NCI-H1105 (cell line): ENCODE measurements at regions not wholly inside any gene's neighbourhood (a gene's known extent, or its start where the extent isn't known, plus 50 kb on each side); places are given as distances from the start of the nearest gene placed in this dataset.
"Not testable (repeated sequence)": the region's sequence is repeated elsewhere in the genome, so short reads cannot be mapped to it uniquely, and the experiment has no call there.

Source experiments
- DNase-seq: peaks from one replicate; lab custom pipeline; 2025; lab: John Stamatoyannopoulos, UW

DNA sequence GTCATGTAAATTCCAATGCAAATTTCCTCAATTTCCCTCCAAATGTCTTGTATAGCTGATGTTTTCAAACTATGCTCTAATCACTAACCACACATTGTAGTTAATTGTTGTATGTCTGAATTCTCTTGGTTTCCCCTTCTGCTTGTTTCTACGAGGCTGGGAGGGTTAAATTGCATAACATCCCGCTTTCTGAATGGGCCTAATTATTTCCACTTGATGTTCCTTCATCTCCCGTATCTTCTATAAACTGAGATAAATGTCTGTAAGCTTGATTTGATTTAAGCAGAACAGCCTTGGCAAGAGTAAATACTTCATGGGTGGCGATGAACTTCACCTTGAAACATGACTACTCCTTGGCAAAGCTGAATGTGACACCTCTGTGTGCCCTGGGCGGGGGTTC, 72.2 kb downstream of the SERINC2 start:
- no peak for DNase-seq

DNA sequence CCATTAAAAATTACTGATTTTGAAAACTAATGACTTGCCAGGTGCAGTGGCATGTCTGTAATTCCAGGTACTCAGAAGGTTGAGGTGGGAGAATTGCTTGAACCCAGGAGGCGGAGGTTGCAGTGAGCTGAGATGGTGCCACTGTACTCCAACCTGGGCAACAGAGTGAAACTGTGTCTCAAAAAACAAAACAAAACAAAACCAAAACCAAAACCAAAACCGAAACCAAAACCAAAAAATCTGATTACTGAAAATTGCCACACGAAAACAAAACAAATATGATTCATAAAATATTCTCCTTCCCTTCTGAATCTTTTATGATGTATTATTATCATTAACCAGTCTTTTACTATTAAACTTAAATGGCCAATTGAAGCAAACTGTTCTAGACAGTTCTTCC, 74.1 kb downstream of the SERINC2 start:
- no peak for DNase-seq

DNA sequence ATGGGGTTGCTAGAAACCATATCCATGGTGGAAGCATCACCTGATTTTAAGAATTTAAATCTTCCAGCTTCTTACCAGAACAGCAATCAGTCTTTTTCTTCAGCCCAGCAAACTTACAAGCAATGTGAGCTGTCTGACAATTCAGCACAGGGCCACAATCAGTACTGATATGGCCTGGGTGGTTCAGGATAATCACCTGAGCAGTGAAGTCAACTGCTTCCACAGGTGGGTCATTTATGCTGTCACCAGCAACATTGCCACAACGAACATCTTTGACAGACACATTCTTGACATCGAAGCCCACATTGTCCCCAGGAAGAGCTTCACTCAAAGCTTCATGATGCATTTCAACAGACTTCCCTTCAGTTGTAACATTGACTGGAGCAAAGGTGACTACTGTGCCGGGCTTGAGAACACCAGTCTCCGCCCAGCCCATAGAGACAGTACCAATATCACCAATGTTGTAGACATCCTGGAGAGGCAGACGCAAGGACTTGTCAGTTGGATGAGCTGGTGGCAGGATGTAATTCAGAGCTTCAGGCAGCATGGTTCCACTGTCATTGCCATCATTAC, 74.8 kb downstream of the SERINC2 start:
- no peak for DNase-seq

DNA sequence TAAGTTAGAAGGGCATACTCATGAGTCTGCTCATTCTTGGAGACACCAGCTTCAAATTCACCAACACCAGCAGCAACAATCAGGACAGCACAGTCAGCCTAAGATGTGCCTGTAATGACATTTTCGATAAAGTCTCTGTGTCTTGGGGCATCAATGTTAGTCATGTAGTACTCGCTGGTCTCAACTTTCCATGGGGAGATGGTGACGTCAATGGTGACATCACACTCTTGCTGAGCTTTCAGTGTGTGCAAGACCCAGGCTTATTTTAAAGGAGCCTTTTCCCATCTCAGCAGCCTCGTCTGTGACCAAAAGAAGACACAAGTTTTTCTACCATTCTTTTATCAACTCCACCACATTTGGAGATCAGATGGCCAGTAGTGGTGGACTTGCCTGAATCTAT, 75.5 kb downstream of the SERINC2 start:
- no peak for DNase-seq

DNA sequence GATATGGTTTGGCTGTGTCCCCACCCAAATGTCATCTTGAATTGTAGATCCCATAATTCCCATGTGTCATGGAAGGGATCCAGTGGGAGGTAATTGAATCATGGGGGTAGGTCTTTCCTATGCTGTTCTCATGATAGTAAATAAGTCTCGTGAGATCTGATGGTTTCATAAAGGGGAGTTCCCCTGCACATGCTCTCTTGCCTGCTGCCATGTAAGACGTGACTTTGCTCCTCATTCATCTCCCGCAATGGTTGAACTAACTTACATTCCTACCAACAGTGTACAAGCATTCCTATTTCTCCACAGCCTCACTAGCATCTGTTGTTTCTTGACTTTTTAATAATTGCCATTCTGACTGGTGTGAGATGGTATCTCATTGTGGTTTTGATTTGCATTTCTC, 76.6 kb downstream of the SERINC2 start:
- not testable (repeated sequence) for DNase-seq

DNA sequence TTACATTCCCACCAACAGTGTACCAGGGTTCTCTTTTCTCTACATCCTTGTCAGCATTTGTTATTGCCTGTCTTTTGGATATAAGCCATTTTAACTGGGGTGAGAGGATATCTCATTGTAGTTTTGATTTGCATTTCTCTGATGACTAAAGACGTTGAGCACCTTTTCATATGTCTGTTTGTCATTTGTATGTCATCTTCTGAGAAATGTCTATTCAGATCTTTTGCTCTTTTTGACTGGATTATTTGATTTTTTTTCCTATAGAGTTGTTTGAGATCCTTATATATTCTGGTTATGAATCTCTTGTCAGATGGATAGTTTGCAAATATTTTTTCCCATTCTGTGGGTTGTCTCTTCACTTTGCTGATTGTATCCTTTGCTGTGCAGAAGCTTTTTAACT, 77.6 kb downstream of the SERINC2 start:
- DNase-seq = not testable (repeated sequence)

DNA sequence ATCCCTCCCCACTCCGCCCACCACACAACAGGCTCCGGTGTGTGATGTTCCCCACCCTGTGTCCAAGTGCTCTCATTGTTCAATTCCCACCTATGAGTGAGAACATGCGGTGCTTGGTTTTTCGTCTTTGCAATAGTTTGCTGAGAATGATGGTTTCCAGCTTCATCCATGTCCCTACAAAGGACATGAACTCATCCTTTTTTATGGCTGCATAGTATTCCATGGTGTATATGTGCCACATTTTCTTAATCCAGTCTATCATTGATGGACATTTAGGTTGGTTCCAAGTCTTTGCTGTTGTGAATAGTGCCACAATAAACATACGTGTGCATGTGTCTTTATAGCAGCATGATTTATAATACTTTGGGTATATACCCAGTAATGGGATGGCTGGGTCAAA, 81.0 kb upstream of the TINAGL1 start:
- DNase-seq = not testable (repeated sequence)

DNA sequence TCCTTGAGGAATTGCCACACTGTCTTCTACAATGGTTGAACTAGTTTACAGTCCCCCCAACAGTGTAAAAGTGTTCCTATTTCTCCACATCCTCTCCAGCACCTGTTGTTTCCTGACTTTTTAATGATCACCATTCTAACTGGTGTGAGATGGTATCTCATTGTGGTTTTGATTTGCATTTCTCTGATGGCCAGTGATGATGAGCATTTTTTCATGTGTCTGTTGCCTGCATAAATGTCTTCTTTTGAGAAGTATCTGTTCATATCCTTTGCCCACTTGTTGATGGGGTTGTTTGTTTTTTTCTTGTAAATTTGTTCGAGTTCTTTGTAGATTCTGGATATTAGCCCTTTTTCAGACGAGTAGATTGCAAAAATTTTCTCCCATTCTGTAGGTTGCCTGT, 80.5 kb upstream of the TINAGL1 start:
- not testable (repeated sequence) for DNase-seq

DNA sequence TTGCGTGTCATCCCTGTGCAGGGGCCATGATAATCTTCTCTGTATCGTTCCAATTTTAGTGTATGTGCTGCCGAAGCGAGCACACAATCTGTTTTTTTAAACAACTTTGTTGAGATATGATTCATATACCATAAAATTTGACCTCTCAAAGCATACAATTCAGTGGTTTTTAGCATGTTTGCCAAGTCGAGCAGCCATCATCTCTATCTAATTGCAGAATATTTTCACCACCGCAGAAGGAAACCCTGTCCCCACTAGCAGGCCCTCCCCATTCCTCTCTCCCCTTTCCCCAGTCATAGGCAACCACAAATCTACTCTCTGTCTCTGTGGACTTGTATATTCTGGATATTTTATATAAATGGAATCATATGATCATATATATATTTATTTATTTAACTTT, 78.7 kb upstream of the TINAGL1 start:
- no peak for DNase-seq

DNA sequence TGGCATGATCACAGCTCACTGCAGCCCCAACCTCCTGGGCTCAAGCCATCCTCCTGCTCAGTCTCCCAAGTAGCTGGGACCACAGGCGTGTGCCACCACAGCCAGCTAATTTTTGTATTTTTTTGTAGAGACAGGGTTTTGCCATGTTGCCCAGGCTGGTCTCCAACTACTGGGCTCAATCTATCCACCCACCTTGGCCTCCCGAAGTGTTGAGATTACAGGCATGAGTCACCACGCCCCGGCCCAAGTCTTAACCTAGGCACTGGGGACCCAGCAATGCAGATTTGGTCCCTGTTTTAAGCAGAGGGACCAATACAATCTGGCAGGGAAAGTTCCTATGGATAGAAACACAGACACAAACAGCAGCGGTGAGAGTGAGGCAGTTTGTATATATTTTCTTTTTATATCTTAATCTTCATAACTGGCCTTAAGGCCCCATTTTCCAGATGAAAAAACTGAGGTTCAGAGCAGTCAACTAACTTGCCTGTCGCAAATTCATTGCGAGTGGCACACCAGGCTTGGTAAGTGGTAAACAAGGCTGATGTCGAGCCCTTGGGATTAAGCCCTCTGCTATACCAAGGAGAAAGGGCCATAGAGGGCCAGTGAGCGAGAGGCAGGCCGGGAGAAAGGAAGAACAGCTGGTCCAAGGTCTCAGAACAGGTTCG, 77.8 kb upstream of the TINAGL1 start:
- DNase-seq = no peak

DNA sequence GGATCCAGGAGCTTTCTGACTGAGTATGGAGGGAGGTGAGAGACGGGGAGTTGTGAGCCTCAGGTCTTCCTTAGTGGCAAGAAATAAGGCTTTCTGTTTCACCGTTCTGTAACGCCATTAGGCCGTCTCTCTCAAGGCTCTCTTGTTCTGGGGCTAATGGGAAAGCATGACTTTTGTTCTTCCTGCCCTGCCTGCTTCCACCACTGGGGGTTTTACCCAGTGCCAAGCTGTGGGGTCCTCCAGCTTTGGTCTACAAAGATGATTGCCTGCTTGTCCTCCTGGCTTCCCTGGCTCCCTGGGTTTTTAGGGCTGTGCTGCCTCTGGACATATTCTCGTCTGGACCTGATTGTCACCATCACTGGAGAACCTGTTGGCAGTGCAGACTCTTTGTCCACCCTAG, 74.8 kb upstream of the TINAGL1 start:
- no peak for DNase-seq

DNA sequence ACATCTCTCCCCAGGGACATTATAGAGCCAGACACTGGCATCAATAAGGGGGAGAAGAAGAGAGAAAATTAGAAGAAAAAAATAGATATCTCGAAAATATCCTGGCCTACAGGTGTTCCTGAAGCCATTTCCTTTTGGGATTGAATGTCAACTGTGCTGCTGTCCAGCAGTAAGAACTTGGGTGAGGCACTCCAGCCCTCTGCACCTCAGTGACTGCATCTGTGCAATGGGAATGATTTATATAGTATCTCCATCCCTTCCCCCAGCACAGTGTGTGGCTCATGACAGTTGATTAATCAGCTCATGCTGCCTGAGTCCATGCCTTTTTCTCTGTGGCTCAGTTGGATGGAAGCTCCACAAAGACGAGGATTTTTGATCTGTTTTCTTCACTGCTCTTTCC, 74.1 kb upstream of the TINAGL1 start:
- DNase-seq = no peak

DNA sequence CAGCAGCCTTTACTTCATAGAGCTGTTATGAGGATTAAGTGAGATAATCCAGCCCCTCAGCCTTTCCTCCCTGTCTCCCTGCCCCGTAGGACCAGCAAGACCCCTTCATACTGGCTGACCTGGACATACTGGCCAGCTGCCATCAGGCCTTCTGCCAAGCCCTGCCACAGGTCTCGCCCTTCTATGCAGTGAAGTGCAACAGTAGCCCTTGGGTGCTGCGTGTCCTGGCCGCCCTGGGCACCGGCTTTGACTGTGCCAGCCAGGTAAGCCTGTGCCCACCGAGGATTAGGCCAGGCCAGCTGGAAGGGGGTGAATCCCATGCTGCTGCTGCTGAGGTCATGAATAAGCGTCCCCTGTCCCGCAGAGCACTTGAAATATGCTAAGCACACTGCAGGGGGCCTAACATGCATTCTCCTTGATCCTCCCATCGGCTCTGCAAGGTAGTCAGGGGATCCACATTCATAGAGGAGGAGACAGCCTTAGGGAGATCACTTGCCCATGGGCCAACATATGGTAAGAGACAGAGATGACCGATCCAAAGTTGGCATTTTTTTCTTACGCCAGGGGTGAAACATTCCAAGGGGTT, 73.3 kb upstream of the TINAGL1 start:
- no peak for DNase-seq

DNA sequence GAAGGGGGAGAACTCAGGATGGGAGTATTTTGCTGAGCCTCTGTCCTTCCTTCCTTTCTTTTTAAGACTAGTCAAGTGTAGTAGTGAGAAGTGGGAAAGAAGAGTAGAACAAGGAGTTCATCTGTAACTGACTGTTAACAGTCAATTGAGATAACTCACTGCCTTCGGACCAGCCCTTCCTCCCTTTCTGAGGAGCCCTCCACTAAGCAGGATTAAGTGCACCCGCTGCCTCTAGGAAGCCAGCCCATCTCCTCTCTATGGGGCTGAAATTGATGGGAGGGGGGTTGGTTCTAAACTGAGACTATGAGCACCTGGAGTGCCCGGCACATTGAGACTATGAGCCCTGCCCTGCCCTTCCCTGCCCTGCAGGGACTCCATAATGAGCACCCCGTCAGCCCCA, 72.7 kb upstream of the TINAGL1 start:
- no peak for DNase-seq

DNA sequence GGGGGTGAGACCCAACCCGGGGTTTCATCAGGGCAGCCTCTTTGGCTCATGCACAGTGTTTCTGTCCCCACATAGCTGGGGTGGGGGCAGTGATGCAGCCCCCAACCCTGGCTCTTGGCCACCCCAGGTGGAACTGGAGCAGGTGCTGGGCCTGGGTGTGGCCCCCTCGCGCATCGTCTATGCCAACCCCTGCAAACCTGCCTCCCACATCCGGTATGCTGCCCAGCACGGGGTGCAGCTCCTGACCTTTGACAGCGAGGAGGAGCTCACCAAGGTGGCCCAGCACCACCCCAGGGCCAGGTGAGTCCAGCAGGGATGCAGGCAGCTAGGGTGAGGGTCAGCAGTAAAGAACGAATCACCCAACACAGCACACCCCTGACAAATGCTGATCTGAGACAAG, 72.3 kb upstream of the TINAGL1 start:
- no peak for DNase-seq

DNA sequence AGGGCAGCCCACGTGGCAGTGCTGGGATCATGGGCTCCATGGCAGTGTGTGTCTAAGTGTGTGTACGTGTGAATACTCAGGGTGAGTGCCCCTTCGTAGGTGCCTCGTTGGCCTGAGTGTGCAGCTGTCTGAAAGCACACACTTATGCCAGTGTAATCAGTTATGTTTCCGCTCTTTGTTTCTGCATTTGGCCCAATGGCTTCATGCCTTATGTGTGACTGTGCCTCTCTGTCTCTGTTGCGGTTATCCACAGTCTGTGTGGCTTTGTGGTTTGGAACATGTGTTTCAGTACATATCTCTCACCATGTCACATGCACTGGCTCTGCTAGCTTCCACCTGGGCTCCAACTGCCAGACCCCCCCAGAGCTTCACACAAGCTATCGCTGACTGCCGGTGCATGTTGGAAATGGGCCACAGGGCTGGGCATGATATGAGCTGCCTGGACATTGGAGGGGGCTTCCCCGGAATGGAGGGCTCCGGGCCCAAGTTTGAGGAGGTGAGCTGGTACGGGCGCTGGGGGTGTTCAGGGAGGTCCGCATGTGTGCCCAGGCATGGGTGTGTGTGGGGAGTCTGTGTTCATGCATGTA, 70.3 kb upstream of the TINAGL1 start:
- no peak for DNase-seq

DNA sequence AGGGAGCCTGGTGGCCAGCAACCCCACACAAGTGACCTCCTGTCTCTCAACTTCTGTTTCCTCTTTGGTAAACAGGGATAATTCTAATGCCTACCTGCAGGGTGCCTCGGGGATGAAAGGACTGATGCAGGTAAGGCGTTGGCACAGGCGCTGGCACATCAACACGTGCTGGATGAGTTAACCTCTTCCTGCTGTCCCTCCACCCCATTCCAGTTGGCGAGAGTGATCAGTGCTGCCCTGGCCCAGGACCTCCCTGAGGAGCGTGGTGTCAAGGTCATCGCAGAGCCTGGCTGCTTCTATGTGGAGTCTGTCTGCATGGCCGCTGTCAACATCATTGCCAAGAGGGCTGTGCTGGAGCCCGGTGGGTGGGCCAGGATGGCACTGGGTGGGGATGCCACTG, 69.1 kb upstream of the TINAGL1 start:
- DNase-seq = no peak

DNA sequence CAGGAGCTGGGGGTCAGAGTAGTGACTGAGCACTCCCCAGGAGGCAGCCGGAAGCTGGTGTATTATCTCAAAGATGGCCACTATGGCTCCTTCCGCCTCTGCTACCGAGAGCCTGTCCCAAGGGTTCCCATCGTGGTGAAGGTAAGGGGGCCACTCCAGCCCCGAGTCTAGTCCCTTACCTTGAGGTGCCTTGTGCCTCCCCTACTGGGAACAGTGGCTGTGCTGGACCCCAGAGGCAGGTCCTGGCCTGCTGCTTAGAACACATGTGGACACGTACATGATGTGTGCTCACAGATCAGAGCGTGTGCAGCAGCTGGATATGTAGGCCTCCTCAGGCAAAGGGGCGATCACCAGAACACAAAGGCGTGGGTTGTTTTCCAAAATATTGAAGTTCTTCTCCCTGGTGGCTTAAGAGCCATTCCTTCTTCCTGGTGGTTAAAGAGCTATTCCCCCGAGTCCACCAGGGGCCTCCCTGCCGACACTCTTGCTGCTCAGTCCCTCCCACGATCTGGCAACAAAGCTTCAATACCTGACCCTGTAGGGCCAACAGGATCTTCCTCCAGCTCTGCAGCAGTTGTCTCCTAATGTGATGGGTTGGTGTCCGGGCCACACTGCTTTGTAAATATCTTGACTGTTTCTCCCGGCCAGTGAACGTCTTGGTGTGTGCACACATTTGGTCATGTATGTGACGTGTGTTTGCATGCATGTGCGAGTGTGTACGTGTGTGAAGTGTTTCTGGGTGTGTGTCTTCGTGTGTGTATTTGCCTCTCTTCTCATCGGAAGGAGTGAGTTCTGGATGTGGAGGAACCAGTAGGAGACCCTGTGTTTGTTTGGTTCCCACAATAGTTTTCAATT, 68.4 kb upstream of the TINAGL1 start:
- no peak for DNase-seq

DNA sequence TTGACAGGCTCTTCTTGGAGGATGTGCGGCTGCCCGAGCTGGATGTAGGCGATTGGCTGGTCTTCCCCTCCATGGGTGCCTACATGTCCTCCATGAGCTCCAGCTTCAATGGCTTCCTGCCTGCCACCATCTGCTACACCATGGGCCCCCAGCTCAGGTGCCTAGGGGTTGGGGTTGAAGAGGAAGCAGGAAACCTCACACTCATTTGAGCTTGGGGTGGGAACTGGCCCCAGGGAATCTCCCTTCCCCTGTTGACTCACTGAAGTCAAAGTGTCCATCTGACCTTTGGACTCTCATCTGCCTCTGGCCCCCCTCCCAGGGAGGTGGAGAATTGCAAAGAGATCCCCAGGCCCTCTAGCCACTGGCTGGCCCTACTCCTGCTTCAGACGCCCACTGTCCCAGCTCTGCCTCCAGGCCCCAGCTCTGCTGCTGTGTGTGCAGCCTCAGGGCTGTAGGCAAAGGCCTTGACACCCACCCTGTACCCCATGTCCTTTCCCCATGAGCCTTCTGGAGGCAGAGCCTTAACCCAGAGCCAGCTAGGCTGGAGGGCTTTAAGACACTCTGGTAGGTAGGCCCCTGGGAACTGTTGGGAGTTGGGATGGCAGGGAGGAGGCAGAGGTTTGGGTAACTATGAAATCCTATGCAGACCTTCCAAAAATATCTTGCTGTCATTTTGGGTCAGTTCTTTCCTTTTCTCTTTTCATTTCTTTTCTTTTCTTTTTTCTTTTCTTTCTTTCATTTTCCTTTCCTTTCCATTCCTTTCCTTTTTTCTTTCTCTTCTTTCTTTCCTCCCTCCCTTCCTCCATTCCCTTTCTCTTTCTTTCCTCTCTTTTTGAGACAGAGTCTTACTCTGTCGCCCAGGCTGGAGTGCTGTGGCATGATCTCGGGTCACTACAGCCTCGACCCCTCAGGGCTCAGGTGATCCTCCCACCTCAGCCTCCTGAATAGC, 66.9 kb upstream of the TINAGL1 start:
- DNase-seq = no peak

DNA sequence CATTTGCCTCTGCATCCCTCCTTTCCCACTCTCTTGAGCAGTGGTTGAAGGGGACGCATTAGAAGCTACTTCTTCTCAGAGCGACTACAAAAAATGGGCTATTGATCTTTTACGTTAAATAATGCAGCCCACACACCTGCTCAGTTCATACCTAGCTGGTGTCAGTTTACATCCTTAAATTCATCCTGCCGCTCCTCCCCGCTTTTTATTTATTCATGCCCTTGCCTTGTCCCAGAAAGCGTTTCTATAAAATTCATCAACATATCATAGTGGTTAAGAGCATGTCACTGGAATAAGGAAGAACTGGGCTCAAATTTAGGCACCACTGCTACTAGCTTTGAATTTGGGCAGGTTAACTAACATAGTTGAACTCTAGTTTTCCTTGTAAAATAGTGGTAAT, 66.0 kb upstream of the TINAGL1 start:
- DNase-seq = peak; percentile 0
